ENCODE measurements at regions not wholly inside any gene's neighbourhood (a gene's known extent, or its start where the extent isn't known, plus 50 kb on each side); places are given as distances from the start of the nearest gene placed in this dataset.

DNA sequence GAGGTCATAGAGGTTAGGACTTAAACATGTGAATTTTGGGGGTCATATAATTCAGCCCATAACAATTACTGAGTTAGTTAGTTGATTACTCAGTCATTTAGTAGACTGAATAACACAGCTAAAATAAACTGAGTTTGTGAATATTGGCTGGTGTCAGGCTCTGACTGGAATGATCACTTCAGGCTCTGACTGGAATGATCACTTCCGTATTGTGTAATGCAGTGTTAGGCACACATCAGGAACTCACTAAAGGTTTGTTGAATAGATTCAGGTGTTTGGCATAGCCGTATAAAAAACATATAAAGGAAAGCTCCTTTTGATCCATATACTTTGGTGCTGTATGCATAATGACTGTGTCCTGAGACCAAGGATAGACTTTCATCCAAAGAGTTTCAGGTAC, 610.5 kb downstream of the INSC start:
- Histone ChIP-seq H3K27me3 (no peaks in the 10 kb centered on the region), H3K9me2 (replicated peaks; ENCODE audit: insufficient read depth) (no peaks in the 10 kb centered on the region), H3K4me2 (no peak overlapping the region), H3K27ac (no peak overlapping the region), H3K36me3 (replicated peaks; ENCODE audit: insufficient read depth, low read depth) (no peaks in the 10 kb centered on the region), H2AFZ (no peak overlapping the region), H3K79me2 (no peaks in the 10 kb centered on the region), H3K4me3 (no peak overlapping the region), H3K9me3 (ENCODE audit: low read depth) (no peaks in the 10 kb centered on the region), H4K20me1 (ENCODE audit: insufficient read depth, poor library complexity, severe bottlenecking) (no peaks in the 10 kb centered on the region), H3K4me1 (ENCODE audit: insufficient read depth) (peaks cover 3% of the 10 kb centered on the region)
- 87% methylated on average over 2 of the region's 2 CpGs for WGBS (ENCODE audit: low lambda C conversion rate, missing lambda C conversion rate)
- DNase-seq (ENCODE audit: low spot score) = no peak
- TF ChIP-seq EZH2phosphoT487 (IDR thresholded peaks at IDR 0.05; ENCODE audit: low read depth, severe bottlenecking, unreplicated experiment) (no peak), EZH2 (IDR thresholded peaks at IDR 0.05; ENCODE audit: borderline replicate concordance) (no peak)
- TF ChIP-seq, protein P1, sequence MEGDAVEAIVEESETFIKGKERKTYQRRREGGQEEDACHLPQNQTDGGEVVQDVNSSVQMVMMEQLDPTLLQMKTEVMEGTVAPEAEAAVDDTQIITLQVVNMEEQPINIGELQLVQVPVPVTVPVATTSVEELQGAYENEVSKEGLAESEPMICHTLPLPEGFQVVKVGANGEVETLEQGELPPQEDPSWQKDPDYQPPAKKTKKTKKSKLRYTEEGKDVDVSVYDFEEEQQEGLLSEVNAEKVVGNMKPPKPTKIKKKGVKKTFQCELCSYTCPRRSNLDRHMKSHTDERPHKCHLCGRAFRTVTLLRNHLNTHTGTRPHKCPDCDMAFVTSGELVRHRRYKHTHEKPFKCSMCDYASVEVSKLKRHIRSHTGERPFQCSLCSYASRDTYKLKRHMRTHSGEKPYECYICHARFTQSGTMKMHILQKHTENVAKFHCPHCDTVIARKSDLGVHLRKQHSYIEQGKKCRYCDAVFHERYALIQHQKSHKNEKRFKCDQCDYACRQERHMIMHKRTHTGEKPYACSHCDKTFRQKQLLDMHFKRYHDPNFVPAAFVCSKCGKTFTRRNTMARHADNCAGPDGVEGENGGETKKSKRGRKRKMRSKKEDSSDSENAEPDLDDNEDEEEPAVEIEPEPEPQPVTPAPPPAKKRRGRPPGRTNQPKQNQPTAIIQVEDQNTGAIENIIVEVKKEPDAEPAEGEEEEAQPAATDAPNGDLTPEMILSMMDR (IDR thresholded peaks at IDR 0.05; ENCODE audit: poor library complexity) = no peak

DNA sequence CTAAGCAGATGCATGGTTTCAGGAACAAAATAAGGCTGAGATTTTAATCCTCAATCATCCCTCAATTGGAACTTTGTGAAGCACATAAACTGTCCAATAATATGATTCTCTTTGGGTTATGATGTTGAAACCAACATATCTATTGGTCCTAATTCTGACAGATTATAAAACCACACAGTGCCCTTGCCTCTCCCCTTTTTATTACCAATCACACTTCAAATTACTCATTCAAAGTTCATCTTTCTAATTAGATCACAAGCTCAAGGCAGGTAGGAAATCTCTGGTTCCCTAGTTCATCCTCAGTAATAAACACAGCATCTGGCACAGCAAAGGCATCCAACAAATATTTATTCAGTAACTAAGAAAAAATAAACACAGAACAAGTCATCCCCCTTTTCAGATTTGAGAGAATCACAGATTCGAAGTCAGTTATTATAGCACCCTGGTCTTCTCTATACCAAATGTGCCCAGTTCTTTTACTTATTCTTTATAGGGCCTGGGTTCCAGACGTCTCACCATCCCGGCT, 611.6 kb downstream of the INSC start:
- Histone ChIP-seq H3K79me2 (no peaks in the 10 kb centered on the region), H4K20me1 (ENCODE audit: insufficient read depth, poor library complexity, severe bottlenecking) (no peaks in the 10 kb centered on the region), H3K4me3 (no peak overlapping the region), H3K27ac (no peak overlapping the region), H3K4me2 (no peak overlapping the region), H3K9me2 (replicated peaks; ENCODE audit: insufficient read depth) (no peaks in the 10 kb centered on the region), H3K9me3 (ENCODE audit: low read depth) (no peaks in the 10 kb centered on the region), H3K27me3 (no peaks in the 10 kb centered on the region), H3K36me3 (replicated peaks; ENCODE audit: insufficient read depth, low read depth) (no peaks in the 10 kb centered on the region), H2AFZ (no peak overlapping the region), H3K4me1 (ENCODE audit: insufficient read depth) (peaks cover 3% of the 10 kb centered on the region)
- TF ChIP-seq, protein P1 (IDR thresholded peaks at IDR 0.05; ENCODE audit: poor library complexity) = no peak
- TF ChIP-seq EZH2phosphoT487 (IDR thresholded peaks at IDR 0.05; ENCODE audit: low read depth, severe bottlenecking, unreplicated experiment) (no peak), EZH2 (IDR thresholded peaks at IDR 0.05; ENCODE audit: borderline replicate concordance) (no peak)
- WGBS (ENCODE audit: low lambda C conversion rate, missing lambda C conversion rate) = 67% methylated on average over 3 of the region's 3 CpGs
- no peak for DNase-seq (ENCODE audit: low spot score)

DNA sequence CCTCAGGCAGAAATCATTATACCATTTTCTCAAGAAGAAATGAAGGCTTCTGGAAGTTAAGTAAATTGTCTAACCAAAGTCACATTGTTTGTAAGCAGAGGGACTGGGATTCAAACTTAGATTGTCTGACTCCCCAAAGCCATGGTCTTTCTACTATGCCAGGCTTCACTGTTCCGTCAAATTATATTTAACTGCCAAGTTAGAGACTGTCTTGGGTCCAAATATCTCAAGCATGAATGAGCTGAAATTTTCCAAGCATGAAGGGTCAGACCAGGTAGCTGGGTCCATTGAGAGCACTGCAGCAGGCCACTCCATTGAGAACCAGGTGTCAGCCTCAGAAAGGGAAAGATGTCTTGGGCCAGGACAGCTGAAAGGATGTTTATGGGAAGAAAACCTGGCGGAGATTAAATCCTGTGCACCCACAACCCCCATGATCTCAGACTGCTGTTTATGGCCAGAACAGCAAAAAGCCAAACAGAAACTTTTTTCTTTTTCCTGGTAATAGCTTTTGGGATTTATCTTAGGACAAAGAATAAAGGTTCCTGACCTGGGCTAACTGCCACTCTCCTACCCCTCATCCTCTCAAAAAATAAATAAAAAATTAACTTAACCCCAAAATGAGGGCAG, 612.3 kb downstream of the INSC start:
- H4K20me1 ChIP-seq (ENCODE audit: insufficient read depth, poor library complexity, severe bottlenecking) = no peaks in the 10 kb centered on the region
- no peak for DNase-seq (ENCODE audit: low spot score)
- no peak for TF ChIP-seq EZH2phosphoT487 (IDR thresholded peaks at IDR 0.05; ENCODE audit: low read depth, severe bottlenecking, unreplicated experiment)
- TF ChIP-seq, protein P1 (IDR thresholded peaks at IDR 0.05; ENCODE audit: poor library complexity) = no peak
- TF ChIP-seq EZH2 (IDR thresholded peaks at IDR 0.05; ENCODE audit: borderline replicate concordance) = no peak
- H3K79me2 ChIP-seq = no peaks in the 10 kb centered on the region
- H3K27me3 ChIP-seq = no peaks in the 10 kb centered on the region
- H2AFZ ChIP-seq = no peak overlapping the region
- WGBS (ENCODE audit: low lambda C conversion rate, missing lambda C conversion rate) = 86% methylated on average over 2 of the region's 2 CpGs
- no peaks in the 10 kb centered on the region for H3K9me2 ChIP-seq (replicated peaks; ENCODE audit: insufficient read depth)
- H3K36me3 ChIP-seq (replicated peaks; ENCODE audit: insufficient read depth, low read depth) = no peaks in the 10 kb centered on the region
- H3K27ac ChIP-seq = no peak overlapping the region
- H3K4me3 ChIP-seq = no peak overlapping the region
- no peak overlapping the region for H3K4me2 ChIP-seq
- H3K4me1 ChIP-seq (ENCODE audit: insufficient read depth) = peaks cover 3% of the 10 kb centered on the region
- H3K9me3 ChIP-seq (ENCODE audit: low read depth) = no peaks in the 10 kb centered on the region
